ENCODE measurements at regions not wholly inside any gene's neighbourhood (a gene's known extent, or its start where the extent isn't known, plus 50 kb on each side); places are given as distances from the start of the nearest gene placed in this dataset.
"Not testable (repeated sequence)": the region's sequence is repeated elsewhere in the genome, so short reads cannot be mapped to it uniquely, and the experiment has no call there.

DNA sequence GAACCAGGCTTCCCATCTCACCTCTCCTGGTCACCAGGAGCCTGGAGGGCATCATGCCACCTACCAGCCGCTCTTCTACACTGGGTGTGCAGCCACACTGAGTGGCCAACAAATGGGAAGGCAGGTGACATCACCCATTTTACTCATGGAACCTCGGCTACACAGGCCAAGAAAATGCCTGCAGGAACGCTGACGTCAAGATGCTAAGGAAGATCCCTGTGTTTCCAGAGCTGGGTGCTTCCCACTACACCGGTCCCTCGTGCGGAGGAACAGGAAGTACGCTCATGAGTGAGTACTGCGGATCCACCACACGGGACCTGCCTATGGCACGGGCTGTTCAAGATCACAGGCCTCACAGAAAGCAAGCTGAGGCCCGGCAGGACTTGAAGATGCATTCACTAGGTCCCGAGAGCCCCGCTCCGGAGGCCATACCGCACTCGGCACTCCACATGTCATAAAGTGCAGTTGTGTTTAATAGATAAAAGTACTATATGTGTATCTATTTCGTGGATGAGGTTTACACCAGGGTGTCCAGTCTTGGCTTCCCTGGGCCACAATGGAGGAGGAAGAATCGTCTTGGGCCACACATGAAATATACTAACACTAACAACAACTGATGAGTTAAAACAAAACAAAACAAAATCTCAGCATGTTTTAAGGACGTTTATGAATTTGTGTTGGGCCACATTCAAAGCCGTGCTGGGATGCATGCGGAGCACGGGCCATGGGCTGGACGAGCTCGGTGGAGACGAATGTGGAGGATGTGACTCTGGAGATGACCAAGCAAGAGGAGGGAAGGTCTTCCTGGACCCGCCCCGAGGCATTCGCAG, 257.9 kb downstream of the THBS2 start:
- intact Hi-C loops (cut with micrococcal nuclease) = no loop called here
- BruUV-seq (replicated peaks) = no TSS peak
- CTCF ChIA-PET = no interaction called here
- Mint-ChIP-seq H3K4me3 (ENCODE audit: unreplicated experiment) (no peak overlapping the region), H3K4me1 (ENCODE audit: insufficient read depth, unreplicated experiment) (no peaks in the 10 kb centered on the region), H3K27ac (ENCODE audit: low read depth, unreplicated experiment) (no peak overlapping the region), H3K27me3 (ENCODE audit: insufficient read depth, unreplicated experiment) (no peaks in the 10 kb centered on the region), H3K9me3 (ENCODE audit: unreplicated experiment) (no peaks in the 10 kb centered on the region), H3K36me3 (ENCODE audit: insufficient read depth, unreplicated experiment) (no peaks in the 10 kb centered on the region)
- TF ChIP-seq, protein P1, sequence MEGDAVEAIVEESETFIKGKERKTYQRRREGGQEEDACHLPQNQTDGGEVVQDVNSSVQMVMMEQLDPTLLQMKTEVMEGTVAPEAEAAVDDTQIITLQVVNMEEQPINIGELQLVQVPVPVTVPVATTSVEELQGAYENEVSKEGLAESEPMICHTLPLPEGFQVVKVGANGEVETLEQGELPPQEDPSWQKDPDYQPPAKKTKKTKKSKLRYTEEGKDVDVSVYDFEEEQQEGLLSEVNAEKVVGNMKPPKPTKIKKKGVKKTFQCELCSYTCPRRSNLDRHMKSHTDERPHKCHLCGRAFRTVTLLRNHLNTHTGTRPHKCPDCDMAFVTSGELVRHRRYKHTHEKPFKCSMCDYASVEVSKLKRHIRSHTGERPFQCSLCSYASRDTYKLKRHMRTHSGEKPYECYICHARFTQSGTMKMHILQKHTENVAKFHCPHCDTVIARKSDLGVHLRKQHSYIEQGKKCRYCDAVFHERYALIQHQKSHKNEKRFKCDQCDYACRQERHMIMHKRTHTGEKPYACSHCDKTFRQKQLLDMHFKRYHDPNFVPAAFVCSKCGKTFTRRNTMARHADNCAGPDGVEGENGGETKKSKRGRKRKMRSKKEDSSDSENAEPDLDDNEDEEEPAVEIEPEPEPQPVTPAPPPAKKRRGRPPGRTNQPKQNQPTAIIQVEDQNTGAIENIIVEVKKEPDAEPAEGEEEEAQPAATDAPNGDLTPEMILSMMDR (IDR thresholded peaks at IDR 0.05; ENCODE audit: unreplicated experiment) = no peak
- no peak for DNase-seq (ENCODE audit: unreplicated experiment)
- POLR2A ChIA-PET = no interaction called here

DNA sequence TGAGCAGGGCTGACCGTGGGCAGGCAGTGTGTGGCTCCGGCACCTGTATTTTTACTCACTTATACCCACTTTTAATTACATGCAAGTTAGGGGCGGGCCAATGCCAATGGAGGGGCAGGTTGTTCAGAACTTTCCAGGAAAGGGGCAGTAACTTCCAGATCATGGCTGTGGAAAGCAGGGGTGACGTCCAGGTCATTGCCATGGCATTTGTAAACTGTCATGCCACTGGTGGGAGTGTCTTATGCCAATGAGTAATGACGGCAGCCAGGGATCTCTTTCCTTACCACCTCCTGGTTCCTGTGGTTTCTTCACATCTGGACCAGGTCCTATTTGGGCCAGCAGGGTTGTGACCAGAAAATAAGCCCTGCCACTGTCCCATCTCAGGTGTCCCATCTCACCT, 258.7 kb downstream of the THBS2 start:
- H3K4me3 Mint-ChIP-seq (ENCODE audit: unreplicated experiment) = no peak overlapping the region
- no peak for DNase-seq (ENCODE audit: unreplicated experiment)
- BruUV-seq (replicated peaks) = no TSS peak
- ChIA-PET CTCF (no interaction called here), POLR2A (no interaction called here)
- no peaks in the 10 kb centered on the region for H3K36me3 Mint-ChIP-seq (ENCODE audit: insufficient read depth, unreplicated experiment)
- no peaks in the 10 kb centered on the region for H3K4me1 Mint-ChIP-seq (ENCODE audit: insufficient read depth, unreplicated experiment)
- H3K9me3 Mint-ChIP-seq (ENCODE audit: unreplicated experiment) = no peaks in the 10 kb centered on the region
- no peaks in the 10 kb centered on the region for H3K27me3 Mint-ChIP-seq (ENCODE audit: insufficient read depth, unreplicated experiment)
- intact Hi-C loops (cut with micrococcal nuclease) = no loop called here
- no peak overlapping the region for H3K27ac Mint-ChIP-seq (ENCODE audit: low read depth, unreplicated experiment)
- TF ChIP-seq, protein P1 (IDR thresholded peaks at IDR 0.05; ENCODE audit: unreplicated experiment) = no peak

DNA sequence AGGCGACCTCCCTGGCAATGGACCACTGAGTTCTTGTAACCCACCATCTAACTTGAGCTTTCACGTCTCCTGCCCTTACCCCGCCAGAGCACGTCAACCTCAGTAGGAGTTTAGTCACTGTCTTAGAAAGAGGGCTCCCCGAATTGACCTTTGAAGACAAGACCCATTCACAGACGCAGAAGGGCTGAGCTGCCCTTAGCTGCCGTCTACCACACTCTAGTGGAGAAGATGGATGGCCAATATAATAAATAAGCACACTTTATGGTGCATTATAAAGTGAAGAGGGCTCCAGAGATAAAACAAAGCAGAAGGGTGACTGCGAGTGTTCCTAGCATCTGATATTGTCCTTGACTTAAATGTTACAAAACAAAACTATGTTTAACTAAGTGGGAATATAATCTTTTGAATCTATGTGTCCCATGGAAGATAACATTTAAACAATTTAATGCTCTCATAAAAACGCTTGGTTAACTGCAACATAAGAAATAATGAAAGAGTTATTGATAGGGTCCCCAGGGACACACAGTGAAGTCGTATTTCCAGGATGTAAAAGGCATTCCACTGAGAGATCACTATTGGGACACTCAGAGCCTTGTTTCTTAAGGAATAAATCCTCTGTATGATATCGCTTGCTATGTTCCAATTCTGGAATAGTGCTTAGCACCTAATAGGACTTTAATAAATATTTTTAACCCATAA, 261.1 kb downstream of the THBS2 start:
- ChIA-PET CTCF (no interaction called here), POLR2A (no interaction called here)
- DNase-seq (ENCODE audit: unreplicated experiment) = no peak
- H3K27ac Mint-ChIP-seq (ENCODE audit: low read depth, unreplicated experiment) = no peak overlapping the region
- TF ChIP-seq, protein P1 (IDR thresholded peaks at IDR 0.05; ENCODE audit: unreplicated experiment) = no peak
- no peaks in the 10 kb centered on the region for H3K9me3 Mint-ChIP-seq (ENCODE audit: unreplicated experiment)
- no peak overlapping the region for H3K4me3 Mint-ChIP-seq (ENCODE audit: unreplicated experiment)
- BruUV-seq (replicated peaks) = no TSS peak
- H3K27me3 Mint-ChIP-seq (ENCODE audit: insufficient read depth, unreplicated experiment) = no peaks in the 10 kb centered on the region
- intact Hi-C loops (cut with micrococcal nuclease) = no loop called here
- H3K36me3 Mint-ChIP-seq (ENCODE audit: insufficient read depth, unreplicated experiment) = no peaks in the 10 kb centered on the region
- peaks cover 5% of the 10 kb centered on the region for H3K4me1 Mint-ChIP-seq (ENCODE audit: insufficient read depth, unreplicated experiment)

DNA sequence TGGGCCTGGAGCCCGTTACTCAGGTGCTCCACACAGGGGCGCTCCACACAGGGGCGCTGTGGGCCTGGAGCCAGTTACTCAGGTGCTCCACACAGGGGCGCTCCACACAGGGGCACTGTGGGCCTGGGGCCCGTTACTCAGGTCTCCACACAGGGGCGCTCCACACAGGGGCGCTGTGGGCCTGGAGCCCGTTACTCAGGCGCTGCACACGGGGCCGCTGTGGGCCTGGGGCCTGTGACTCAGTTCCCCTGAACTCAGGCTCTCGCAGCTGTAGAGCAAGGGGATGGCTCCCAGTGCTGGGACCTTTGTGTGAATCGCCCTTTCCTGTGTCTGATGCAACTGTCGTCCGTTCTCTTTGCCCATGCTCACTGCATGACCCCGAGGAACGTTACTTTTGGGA, 262.0 kb downstream of the THBS2 start:
- H3K27ac Mint-ChIP-seq (ENCODE audit: low read depth, unreplicated experiment); POLR2A ChIA-PET; H3K4me3 Mint-ChIP-seq (ENCODE audit: unreplicated experiment); H3K36me3 Mint-ChIP-seq (ENCODE audit: insufficient read depth, unreplicated experiment); H3K4me1 Mint-ChIP-seq (ENCODE audit: insufficient read depth, unreplicated experiment); BruUV-seq (replicated peaks); H3K9me3 Mint-ChIP-seq (ENCODE audit: unreplicated experiment); H3K27me3 Mint-ChIP-seq (ENCODE audit: insufficient read depth, unreplicated experiment); DNase-seq (ENCODE audit: unreplicated experiment); CTCF ChIA-PET; intact Hi-C loops (cut with micrococcal nuclease): not testable (repeated sequence)

Data from MCF 10A (cell line).